HEK293T (cell line): ENCODE measurements at regions not wholly inside any gene's neighbourhood (a gene's known extent, or its start where the extent isn't known, plus 50 kb on each side); places are given as distances from the start of the nearest gene placed in this dataset.

Experiments used
- CTCF ChIA-PET: fragments of 350-600 bp; formaldehyde crosslinking; extraction: SDS; loops from one replicate; lab custom pipeline; 2021; ENCODE audit warnings: antibody characterized with exemption, inconsistent platforms; lab: Yijun Ruan, JAX
- POLR2A ChIA-PET: fragments of 350-600 bp; formaldehyde crosslinking; extraction: SDS; loops from one replicate; lab custom pipeline; 2020; ENCODE audit warnings: antibody characterized with exemption, inconsistent platforms; lab: Yijun Ruan, JAX
- DNase-seq: peaks from one replicate; pipeline ENCODE4 v3.0.0; 2012; ENCODE audit warnings: mixed read lengths; ENCODE audit errors: extremely low spot score
- ARNT ChIP-seq: fragments of 450-650 bp; IDR thresholded peaks from 2 replicates; pipeline ENCODE4 v1.6.1; 2017; ENCODE audit warnings: mild to moderate bottlenecking
- BHLHE40 ChIP-seq: fragments of 450-650 bp; IDR thresholded peaks from 2 replicates; pipeline ENCODE4 v1.6.1; 2016; ENCODE audit warnings: mild to moderate bottlenecking, moderate library complexity, borderline replicate concordance
- CTBP1 ChIP-seq: fragments of 450-650 bp; IDR thresholded peaks from 2 replicates; pipeline ENCODE4 v1.6.1; 2016; ENCODE audit warnings: borderline replicate concordance
- ELF4 ChIP-seq: fragments of 450-650 bp; IDR thresholded peaks from 2 replicates; pipeline ENCODE4 v1.6.1; 2017; ENCODE audit warnings: antibody characterized with exemption
- FOXA1 ChIP-seq: fragments of 450-650 bp; IDR thresholded peaks from 2 replicates; pipeline ENCODE4 v1.6.1; 2016; ENCODE audit warnings: mild to moderate bottlenecking
- FOXK2 ChIP-seq: fragments of 450-650 bp; IDR thresholded peaks from 2 replicates; pipeline ENCODE4 v1.6.1; 2016; ENCODE audit warnings: mild to moderate bottlenecking
- FOXM1 ChIP-seq: fragments of 450-650 bp; IDR thresholded peaks from 2 replicates; pipeline ENCODE4 v1.6.1; 2017; ENCODE audit warnings: mild to moderate bottlenecking, borderline replicate concordance
- HDGF ChIP-seq: fragments of 450-650 bp; IDR thresholded peaks from 2 replicates; pipeline ENCODE4 v1.6.1; 2017; ENCODE audit warnings: antibody characterized with exemption, borderline replicate concordance
- L3MBTL2 ChIP-seq: fragments of 450-650 bp; conservative IDR thresholded peaks from 2 replicates; pipeline ENCODE4 v1.6.1; 2016; ENCODE audit warnings: mild to moderate bottlenecking
- LEF1 ChIP-seq: fragments of 450-650 bp; IDR thresholded peaks from 2 replicates; pipeline ENCODE4 v1.6.1; 2017; ENCODE audit warnings: mild to moderate bottlenecking, borderline replicate concordance
- NFRKB ChIP-seq: fragments of 450-650 bp; IDR thresholded peaks from 2 replicates; pipeline ENCODE4 v1.6.1; 2016; ENCODE audit warnings: mild to moderate bottlenecking, moderate library complexity
- PKNOX1 ChIP-seq: fragments of 450-650 bp; IDR thresholded peaks from 2 replicates; pipeline ENCODE4 v1.6.1; 2016
- SP1 ChIP-seq: fragments of 450-650 bp; IDR thresholded peaks from 2 replicates; pipeline ENCODE4 v1.6.1; 2017
- SUZ12 ChIP-seq: fragments of 450-650 bp; IDR thresholded peaks from 2 replicates; pipeline ENCODE4 v1.6.1; 2016; ENCODE audit warnings: mild to moderate bottlenecking
- TARDBP ChIP-seq: fragments of 450-650 bp; IDR thresholded peaks from 2 replicates; pipeline ENCODE4 v1.6.1; 2016
- ZNF384 ChIP-seq: fragments of 450-650 bp; IDR thresholded peaks from 2 replicates; pipeline ENCODE4 v1.6.1; 2016

- ChIA-PET CTCF (no interaction called here), POLR2A (no interaction called here)
- DNase-seq = no peak
- TF ChIP-seq ARNT = no peak
- TF ChIP-seq ZNF384 = no peak
- no peak for TF ChIP-seq ELF4
- TF ChIP-seq FOXA1 = no peak
- no peak for TF ChIP-seq FOXK2
- TF ChIP-seq SP1 = no peak
- no peak for TF ChIP-seq SUZ12
Observed at GRCh38 chr16:48836636-48837035, 226.7 kb upstream of the N4BP1 start.

GRCh38 chr16:48836067-48836466 lies 226.1 kb upstream of the N4BP1 start:
- DNase-seq = no peak
- TF ChIP-seq LEF1 (no peak), PKNOX1 (no peak), HDGF (no peak), L3MBTL2 (no peak), SUZ12 (no peak), BHLHE40 (no peak), NFRKB (no peak), ZNF384 (no peak), SP1 (no peak), TARDBP (no peak), ELF4 (no peak), CTBP1 (no peak), FOXM1 (no peak), FOXA1 (no peak), ARNT (no peak), FOXK2 (no peak)
- POLR2A ChIA-PET = no interaction called here
- CTCF ChIA-PET = no interaction called here

- DNase-seq = no peak
- TF ChIP-seq NFRKB = no peak
- no peak for TF ChIP-seq CTBP1
- no peak for TF ChIP-seq TARDBP
- no peak for TF ChIP-seq FOXA1
- TF ChIP-seq BHLHE40 = no peak
- no peak for TF ChIP-seq L3MBTL2
- no peak for TF ChIP-seq HDGF
- TF ChIP-seq LEF1 = no peak
- TF ChIP-seq ZNF384 = no peak
- TF ChIP-seq FOXM1 = no peak
- no peak for TF ChIP-seq ARNT
- TF ChIP-seq FOXK2 = no peak
- TF ChIP-seq PKNOX1 = no peak
- no peak for TF ChIP-seq SP1
- TF ChIP-seq SUZ12 = no peak
- no peak for TF ChIP-seq ELF4
- ChIA-PET CTCF (no interaction called here), POLR2A (no interaction called here)
Observed at GRCh38 chr16:48834576-48834975, 224.6 kb upstream of the N4BP1 start.

GRCh38 chr16:48833461-48833860 lies 223.5 kb upstream of the N4BP1 start:
- no peak for DNase-seq
- ChIA-PET POLR2A (no interaction called here), CTCF (interaction anchor here (0.7 kb wide), 1 partner anchor 28 kb away, joined by 3 read pairs; no protein-coding TSS in a partner anchor)
- TF ChIP-seq HDGF (no peak), TARDBP (no peak), SP1 (no peak), FOXK2 (no peak), CTBP1 (no peak), L3MBTL2 (no peak), FOXA1 (no peak), ELF4 (no peak), NFRKB (no peak), ZNF384 (no peak), SUZ12 (no peak), ARNT (no peak), PKNOX1 (no peak), BHLHE40 (no peak), LEF1 (no peak), FOXM1 (no peak)

- POLR2A ChIA-PET = no interaction called here
- CTCF ChIA-PET = interaction anchor here (0.7 to 1.2 kb wide), 3 partner anchors 17 to 120 kb away, joined by 3 to 4 read pairs (median 3); no protein-coding TSS in a partner anchor
Observed at GRCh38 chr16:48831076-48831722, 221.2 kb upstream of the N4BP1 start.

More at GRCh38 chr16:48831076-48831722, 221.2 kb upstream of the N4BP1 start:
- DNase-seq = peak; percentile 41
- TF ChIP-seq SP1 (no peak), ELF4 (no peak), LEF1 (no peak)
